NCI-H1436 treated with DMSO at 0.1 percent for 48 hours (cell line): ENCODE measurements at regions not wholly inside any gene's neighbourhood (a gene's known extent, or its start where the extent isn't known, plus 50 kb on each side); places are given as distances from the start of the nearest gene placed in this dataset.
"Not testable (repeated sequence)": the region's sequence is repeated elsewhere in the genome, so short reads cannot be mapped to it uniquely, and the experiment has no call there.

ENCODE experiments used
- DNase-seq: peaks from one replicate; lab custom pipeline; 2025; lab: John Stamatoyannopoulos, UW

DNA sequence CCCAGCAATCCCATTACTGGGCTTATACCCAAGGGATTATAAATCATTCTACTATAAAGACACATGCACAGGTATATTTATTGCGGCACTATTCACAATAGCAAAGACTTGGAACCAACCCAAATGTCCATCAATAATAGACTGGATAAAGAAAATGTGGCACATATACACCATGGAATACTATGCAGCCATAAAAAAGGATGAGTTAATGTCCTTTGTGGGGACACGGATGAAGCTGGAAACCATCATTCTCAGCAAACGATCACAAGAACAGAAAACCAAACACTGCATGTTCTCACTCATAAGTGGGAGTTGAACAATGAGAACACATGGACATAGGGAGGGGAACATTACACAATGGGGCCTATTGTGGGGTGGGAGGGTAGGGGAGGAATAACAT, 224.4 kb upstream of the SERP2 start:
- not testable (repeated sequence) for DNase-seq

DNA sequence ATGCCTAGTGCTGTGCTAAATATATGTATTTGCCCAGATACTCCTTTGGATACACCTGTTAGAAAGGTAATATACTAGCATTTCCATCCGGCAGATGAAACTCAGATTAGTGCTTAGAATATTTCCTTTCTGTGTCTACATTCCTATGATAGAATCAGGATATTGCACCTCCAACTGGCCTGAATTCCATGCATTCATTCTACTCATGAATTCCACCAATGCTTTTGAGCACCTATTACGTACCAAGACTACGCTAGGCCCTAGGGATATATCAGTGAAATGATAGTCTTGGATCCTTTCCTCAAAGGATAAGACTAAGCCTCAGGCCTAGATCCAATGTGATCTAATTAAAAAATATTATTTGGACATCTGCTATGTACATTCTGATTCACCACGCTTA, 223.8 kb upstream of the SERP2 start:
- no peak for DNase-seq

DNA sequence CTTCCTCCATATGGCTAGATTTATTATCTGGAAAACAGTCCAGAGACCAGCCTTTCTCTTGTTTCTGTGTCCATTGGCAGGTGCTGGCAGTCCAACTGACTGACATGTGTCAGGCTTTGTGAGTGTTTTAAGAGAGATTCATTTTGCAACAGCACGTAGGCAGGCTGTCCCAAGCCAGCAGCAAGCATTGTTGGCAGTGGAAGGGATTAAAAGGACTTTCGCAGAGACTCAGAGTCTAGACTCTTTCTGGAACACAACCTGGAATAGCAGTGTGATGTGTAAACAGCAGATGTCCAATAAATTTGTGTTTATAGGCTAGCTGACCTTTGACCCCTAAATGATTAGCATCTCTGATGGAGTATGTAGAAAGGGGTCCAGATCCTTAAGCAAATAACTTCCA, 222.2 kb upstream of the SERP2 start:
- DNase-seq: no peak

DNA sequence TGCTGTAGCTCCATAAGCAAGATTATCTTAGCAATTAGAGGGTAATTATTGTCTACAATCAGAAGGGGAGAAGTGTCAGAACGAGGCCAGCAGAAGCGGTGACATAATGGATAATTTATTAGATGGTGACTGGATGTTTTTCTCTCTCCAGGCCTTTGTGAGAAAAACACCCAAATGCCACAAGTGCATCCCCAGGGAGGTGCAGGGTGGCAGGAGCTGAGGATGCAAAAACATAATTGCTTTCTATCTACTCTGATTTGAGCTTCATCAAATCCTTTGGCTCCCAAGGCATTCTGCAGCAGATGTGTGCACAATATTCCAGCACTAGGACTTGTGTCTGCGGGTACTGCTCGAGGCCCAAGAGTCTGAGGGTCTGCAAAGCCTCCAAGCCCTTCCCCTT, 220.1 kb upstream of the SERP2 start:
- DNase-seq: peak; percentile 80

DNA sequence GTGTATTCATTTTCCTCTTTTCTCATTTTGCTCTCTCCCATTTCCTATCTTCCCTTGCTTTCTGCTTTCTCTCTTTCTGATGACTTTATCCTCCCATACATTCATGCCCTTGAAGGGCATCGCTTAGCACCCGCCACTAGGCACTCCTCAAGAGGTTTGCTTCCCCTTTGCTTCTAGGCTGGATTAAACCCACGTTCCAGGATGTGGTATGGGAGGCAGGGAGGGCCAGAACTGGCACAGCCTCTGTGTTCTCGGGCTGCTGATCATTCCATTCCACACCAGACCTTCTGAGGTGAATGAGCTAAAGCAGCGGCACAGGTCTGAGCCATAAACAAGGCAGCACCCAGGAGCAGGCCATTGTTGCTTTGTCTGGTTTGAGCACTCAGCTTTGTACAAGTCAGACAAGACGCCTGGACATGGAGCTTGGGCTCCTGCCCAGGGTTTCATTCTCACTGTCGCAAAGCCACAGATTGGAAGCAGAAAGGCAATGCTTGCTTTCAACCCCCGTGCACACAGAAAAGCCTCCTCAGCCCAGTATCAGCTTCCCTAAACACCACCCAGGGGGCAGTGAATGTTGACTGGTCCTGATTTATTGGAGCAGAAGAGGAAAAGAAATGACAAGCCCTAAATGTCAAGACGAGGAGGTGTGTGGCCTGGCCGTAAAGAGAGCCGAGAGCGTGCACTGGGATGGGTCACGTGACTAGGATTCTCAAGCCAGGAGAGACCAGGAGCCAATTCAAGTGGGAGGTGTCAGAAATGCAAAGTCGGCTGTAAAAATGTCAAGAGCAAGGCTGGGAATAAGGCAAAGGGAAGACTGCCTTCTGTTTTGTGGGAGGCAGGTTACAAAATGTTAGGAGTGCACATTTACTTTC, 218.0 kb upstream of the SERP2 start:
- DNase-seq: no peak

DNA sequence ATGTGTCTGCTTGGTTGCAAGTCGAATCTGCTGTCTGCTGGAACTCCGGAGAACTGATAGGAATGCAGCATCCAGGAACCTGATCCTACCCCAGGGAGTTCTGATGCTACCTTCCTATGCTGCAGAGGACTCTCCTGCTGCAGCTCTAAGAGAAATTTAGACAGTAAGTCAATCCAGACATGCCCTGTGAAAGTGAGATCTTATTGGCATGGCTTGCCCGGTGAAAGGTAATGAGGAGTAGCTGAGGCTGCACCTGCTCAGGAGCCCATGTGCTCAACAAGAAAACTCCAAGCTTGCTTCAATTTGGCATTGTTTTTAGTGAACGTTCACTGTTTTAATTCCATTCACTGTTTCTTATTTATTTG, 217.3 kb upstream of the SERP2 start:
- no peak for DNase-seq

DNA sequence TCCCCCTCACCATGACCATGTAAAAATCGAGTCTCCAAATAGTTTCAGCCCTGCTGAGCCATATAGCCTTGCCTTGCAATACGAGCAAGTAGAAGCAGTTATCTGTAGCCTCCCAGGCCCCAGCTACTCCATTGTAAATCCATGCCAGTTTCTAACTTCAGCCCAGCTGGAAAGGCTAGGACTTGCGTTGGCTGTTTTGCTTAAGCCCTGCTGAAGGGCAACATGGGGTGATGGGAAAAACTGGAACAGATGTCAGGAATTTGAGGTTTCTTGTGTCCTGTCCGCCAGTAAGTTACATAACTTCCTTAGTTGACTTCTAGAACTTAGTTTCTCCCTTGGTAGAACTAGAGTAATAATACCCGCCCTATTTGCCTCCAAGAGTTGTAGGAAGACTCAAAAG, 216.0 kb upstream of the SERP2 start:
- no peak for DNase-seq

DNA sequence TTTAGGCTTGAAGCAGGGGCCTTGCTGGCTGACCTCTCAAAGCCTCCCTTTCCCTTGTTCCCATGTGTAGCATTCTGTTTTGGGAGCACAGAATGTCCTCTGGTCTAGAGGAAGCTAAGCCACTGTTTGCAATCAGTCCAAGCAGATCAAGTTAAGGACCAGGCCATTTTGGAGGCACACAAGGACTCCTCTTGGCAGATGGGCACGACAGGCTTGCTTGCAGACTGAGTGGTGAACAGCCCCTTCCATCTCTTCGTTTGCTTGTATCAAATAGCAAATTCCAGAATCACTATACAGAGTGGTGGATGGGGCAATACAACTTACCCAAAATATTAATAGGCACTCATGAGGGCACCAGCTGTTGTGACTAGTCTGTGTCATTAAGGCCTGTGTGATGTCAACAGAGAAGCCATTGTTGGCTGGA, 215.5 kb upstream of the SERP2 start:
- no peak for DNase-seq

DNA sequence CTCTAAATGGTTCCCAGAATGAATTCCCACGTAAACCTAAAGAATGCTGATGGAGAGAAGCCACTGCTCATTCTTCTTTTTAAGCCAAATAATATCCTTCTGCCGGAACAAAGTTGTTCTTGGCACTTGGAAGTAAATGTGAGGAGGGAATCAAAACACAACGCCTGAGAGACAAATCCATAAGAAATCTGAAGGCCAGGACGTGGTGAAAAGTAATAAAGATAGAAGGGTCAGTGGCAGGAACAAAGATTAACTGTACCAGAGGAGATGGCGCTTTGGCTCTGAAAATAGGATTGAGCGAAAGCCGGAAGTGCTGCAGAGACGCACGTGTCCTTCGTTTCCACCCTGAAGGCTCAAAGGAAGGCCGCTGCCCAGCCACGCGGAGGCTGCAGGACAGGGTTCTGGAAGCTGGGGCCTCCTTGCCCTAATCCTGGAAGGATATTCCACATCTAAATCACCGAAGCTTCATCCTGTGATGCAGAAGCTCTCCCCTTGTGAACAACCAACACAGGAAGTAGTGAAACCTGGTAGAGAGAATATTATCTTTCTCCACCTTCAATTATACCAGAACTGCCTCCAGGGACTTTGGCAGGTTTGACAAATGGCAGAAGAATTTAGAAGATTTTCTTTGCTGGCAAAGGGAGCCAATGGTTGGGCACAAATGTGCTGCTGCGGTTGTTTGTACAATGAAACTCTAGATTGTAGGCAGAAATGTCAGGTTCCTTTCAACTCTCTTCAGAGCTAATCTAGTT, 214.6 kb upstream of the SERP2 start:
- no peak for DNase-seq

DNA sequence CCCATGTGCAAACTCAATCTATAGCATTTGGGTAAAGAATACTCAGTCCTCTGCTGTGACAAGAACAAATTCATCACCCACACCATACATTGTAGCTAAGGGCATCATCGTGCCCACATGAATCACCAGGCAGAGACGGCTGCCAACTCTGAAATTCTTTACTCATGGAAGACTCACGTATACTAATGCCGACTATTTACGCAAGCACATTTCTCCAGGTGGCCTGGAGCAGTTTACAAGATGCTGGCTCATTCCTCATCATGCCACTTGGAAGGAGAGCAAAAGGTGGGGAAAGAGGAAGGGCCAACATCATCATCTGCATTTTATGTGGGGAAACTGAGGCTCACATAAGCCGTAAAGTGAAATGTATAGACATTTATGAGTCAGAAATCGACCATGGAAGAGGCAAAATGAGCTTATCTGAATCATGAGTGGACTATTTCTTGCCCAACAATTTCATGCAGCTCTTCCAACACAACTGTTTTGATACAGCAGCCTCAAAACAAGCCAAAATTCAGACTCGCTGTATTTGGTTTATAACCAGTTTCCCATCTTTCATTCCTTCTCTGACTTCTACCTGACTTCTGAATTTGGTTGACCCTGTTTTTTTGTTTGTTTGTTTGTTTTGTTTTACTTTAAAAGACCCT, 213.9 kb upstream of the SERP2 start:
- DNase-seq: no peak

DNA sequence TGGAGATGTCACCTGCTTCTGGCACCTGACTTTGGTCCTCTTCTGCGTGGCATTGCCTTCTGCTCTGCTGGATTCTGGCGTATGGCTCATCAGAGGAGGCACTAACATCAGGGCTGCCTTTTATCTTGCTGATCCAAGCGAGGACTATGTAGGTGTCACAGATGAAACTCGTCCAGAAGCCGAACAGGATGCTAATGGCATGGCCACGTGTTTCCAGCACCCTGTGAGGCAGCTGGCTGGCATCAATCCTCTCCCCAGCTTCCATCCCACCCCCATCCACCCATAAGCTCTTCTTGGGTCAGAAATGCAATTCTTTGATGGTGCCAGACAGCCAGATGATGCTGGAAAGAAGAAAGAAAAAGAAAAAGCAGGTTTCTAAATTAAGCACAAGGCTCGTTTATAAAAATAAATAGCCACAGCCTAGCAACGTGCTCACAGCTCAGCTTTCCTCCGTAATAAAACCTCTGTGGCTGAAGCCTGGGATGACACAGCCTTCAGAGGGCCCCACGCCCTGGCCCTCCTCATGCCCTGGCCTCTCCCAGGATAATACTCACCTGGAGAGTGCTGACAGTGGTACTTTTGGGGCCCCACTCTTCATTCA, 212.9 kb upstream of the SERP2 start:
- DNase-seq: no peak

DNA sequence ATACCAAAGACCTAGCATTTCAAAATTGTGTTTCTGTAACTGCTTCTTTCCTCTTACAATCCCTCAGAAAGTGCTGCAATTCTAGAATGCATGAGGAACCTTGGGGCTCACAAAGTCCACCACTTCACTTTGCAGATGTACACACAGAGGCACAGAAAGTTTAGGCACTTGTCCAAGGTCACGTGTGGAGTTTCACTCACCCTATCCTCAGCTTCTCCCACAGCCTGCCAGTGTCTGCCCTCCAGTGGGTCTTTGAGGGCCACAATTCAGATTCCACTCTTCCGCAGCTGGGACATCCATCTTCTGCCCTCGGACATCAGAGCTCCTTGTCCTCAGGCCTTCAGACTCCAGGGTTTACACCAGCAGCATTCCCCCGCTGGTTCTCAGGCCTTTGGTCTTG, 210.5 kb upstream of the SERP2 start:
- no peak for DNase-seq

DNA sequence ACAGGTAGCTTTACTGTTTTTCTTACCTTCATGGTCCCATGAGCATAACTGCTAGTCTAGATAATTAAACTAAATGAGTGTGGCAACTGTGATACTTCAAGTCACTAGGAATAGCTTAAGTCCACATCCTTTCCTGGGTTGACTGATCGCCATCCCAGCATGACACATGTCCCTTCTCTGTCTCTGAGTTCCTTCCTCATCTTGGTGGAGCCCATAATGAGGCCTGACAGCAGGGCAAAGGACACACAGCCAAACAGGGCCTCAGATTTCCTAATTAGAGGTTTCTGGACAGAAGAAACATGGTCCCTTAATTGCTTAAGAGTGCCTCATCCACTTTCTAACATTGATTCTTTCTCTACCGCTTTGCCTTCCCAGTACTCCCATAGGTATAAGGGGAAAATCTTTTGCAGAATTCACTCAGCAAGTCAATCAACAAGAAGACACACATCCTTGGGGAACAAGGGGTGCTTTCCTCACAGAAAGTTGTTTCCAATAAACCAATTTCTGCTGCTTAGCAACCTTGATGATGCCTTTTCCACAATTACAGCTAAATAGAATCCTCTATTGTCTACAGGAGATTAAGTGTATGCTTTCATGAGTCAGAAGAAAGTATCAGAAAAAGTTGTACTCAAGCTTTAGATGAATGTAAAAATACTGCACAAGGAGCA, 208.3 kb upstream of the SERP2 start:
- no peak for DNase-seq

DNA sequence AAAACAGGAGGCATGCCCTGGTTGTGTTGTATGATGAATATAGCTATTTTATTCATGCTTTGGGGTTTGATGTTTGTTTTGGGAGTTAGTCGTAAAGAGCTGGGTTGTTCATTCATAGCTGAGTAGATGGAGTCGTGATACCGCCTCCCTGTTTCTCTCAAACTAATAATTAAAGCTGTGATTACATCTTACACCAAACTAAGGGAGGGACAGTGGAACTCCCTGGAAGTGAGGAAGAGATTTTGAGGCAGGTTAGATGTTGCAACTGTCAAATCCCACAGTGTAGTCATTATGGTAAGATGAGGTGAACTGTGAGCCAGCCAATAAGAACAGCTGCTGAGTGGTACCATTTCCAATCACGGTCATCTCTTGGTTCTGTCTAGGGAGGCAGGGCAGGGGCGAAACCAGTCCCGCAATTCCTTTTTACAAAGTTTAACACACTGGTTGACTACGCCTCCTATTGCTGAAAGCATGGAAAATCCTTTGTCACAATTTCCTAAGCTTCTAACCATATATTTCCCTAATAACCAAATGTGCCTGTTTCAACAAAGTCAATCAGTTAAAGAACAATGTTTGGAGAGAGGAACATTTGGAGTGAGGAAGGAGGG, 207.6 kb upstream of the SERP2 start:
- DNase-seq: no peak

DNA sequence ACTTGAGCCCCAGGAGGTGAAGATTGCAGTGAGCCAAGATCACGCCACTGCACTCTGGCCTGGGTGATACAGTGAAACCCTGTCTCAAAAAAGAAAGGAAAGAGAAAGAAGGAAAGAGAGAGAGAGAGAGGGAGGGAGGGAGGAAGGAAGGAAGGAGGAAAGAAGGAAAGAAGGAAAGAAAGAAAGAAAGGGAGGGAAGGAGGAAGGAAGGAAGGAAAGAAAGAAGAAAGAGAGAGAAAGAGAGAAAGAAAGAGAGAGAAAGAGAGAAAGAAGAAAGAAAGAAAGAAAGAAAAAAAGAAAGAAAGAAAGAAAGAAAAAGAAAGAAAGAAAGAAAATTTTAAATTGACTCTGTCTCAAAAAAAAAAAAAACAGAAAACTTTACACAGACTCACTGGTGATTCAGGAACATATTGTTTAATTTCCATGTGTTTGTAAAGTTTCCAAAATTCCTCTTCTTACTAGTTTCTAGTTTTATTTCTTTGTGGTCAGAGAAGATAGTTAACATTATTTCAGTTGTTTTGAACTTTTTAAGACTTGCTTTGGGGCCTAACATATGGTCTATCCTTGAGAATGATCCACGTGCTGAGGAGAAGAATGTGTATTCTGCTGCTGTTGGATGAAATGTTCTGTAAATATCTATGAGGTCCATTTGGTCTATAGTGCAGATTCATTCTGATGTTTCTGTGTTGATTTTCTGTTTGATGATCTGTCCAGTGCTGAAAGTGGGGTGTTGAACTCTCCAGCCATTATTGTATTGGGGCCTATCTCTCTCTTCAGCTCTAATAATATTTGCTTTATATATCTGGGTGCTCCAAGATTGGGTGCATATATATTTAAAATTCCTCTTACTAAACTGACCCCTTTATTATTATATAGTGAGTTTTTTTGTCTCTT, 204.4 kb upstream of the SERP2 start:
- DNase-seq: no peak

DNA sequence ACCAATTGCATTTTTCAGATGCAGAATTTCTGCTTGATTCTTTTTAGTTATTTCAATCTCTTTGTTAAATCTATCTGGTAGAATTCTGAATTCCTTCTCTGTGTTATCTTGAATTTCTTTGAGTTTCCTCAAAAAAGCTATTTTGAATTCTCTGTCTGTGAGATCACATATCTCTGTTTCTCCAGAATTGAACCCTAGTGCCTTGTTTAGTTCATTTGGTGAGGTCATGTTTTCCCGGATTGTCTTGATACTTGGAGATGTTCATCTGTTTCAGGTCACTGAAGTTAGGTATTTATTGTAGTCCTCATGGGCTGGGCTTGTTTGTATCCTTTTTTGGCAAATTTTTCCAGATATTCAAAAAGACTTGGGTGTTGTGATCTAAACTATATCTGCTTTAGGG, 202.9 kb upstream of the SERP2 start:
- no peak for DNase-seq

DNA sequence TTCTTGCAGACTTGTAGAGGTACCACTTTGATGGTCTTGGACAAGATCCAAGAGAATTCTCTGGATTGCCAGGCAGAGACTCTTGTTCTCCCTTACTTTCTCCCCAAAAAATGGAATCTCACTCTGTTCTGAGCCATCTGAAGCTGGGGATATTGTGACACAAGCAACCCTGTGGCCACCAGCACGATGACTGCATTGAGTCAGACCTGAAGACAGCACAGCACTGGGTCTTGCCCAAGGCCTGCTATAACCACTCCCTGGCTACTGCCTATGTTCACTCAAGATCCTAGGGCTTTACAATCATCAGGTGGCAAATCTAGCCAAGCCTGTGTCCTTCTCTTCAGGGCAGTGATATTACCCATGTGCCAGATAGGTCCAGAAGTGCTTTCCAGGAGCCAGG, 202.5 kb upstream of the SERP2 start:
- no peak for DNase-seq

DNA sequence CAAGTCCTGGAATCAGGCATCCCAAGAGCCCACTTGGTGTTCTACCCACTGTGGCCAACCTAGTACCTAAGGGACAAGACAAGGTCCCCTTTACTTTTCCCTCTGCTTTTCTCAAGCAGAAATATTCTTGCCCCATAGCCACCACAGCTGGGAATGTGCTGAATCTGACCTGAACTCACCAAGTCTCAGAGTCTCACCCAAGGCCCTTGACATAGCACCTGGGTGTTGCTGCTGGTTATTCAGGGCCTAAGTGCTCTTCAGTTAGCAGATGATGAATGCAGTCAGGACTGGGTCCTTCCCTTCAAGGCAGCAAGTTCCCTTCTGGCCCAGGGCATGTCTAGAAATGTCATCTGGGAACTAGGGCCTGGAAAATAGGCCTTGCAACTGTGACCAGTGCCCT, 201.8 kb upstream of the SERP2 start:
- DNase-seq: no peak

DNA sequence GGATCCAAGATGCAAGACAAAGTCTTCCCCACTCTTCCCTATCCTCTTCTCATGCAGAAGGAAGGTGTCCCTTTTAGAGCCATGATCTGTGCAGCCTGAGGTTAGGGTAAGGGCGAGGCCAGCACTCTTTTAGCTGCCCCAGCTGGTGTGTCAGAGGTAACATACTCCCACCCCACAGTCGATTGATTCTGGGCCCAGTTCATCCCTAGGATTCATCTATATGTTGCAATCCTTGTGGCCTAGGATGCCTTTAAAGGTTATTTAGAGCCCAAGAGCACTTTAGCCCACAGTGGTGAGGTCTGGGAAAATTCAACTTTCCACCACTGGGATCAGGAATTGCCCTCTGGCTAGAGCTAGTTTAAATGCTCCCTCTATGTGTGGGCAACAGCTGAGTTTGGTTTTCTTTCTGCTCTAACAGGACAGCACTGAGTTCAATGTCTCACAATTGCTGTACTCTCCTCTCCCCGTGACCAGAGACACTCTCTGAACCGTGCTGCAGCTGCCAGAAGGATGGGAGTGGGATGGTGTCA, 201.3 kb upstream of the SERP2 start:
- no peak for DNase-seq

DNA sequence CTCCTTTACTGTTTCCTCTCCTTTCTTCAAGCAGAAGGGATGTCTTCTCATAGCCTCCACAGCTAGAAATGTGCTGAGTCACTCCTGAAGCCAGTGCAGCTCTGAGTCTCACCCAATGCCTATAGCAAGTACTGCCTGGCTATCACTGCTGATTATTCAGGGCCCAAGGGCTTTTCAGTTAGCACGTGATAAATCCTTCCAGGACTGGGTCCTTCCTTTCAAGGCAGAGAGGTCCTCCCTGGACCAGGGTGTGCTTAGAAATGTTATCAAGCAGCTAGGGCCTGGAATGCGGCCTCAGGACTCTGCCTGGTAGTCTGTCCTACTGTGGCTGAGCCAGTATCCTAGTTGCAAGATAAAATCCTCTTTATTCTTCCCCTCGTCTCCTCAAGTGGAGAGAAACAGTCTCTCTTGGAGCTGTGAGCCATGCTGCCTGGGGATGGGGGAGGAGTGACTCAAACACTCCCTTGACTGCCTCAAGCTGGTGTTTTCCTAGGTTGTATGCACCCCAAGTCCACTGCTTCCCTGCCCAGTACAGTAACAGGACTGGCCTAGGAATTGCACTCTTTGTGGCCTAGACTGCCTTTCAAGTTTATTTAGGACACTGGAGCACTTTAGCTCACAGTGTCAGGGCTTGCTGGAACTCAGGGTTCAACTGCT, 198.7 kb upstream of the SERP2 start:
- DNase-seq: no peak
